ENCODE measurements at regions not wholly inside any gene's neighbourhood (a gene's known extent, or its start where the extent isn't known, plus 50 kb on each side); places are given as distances from the start of the nearest gene placed in this dataset.

DNA sequence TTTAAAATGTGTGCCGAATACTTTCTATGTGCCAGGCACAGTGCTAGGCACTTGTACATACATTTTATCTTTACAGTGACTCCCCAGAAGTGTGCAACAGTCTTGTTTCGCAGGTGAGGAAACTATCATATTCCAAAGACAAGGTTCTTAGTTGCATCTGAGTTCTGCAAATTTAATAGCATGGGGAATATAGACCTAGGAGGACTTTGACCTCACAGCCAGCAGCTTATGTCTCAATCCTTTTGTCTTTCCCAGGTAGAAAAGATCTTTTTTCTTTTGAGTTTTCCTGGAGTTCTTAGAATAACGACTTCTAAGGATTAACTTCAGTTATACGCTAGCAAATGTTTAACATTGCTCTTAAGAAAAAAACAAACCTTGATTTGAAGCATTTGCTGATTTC, 482.8 kb upstream of the ZMIZ1 start:
- CTCF ChIA-PET, result no interaction called here
- Mint-ChIP-seq H3K36me3 (no peaks in the 10 kb centered on the region), H3K27me3 (no peaks in the 10 kb centered on the region), H3K4me3 (no peak overlapping the region), H3K4me1 (no peaks in the 10 kb centered on the region), H3K9me3 (no peaks in the 10 kb centered on the region), H3K27ac (no peak overlapping the region)
- POLR2A ChIA-PET, result no interaction called here
- Histone ChIP-seq H3K4me3 (ENCODE audit: low read length) (no peak overlapping the region), H3K4me1 (ENCODE audit: control insufficient read depth in 2 of 2, insufficient read depth in 2 of 2, low read length in 2 of 2) (no peaks in the 10 kb centered on the region), H3K27me3 (ENCODE audit: control insufficient read depth in 2 of 2, insufficient read depth in 2 of 2, low read length in 2 of 2) (no peaks in the 10 kb centered on the region), H3K9me3 (ENCODE audit: control insufficient read depth in 2 of 3, low read length in 3 of 3) (no peaks in the 10 kb centered on the region), H3K27ac (ENCODE audit: low read depth, low read length) (no peak overlapping the region), H3K36me3 (ENCODE audit: control insufficient read depth in 2 of 3, insufficient read depth in 3 of 3, low read length in 3 of 3) (no peaks in the 10 kb centered on the region)
- DNase-seq, result no peak
- no peak for ATAC-seq
- intact Hi-C loops (cut with micrococcal nuclease), result loop anchor here in 1 of 2 donors (10.0 kb wide), 1 partner anchor 609 kb away; no protein-coding TSS in a partner anchor

DNA sequence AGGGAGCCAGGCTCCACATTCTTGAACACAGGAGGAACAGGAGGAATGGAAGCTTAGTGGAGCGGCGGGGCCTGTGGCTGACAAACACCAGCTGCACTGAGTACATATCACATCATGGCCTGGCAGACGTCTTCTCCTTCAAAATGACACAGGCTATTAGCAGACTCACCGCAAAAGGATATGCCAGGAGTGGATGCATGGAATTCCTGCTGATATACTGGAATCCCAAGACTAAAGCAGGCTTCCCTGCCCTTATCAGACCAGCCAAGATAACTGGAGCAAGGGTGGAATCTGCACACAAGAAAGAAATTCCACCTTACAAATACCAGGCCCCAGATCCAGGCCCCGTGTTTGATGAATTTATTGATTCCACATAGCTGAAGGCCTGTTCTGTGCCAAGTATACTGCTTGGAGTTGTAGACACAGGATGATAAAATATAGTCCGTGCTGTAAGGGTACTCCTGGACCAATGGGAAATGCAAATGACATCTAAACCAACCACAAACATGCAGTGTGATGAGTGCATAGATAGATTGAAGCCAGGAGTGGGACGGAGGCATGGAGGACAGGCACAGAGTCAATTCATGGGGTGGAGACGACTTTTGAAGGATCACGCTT, 480.5 kb upstream of the ZMIZ1 start:
- Mint-ChIP-seq H3K4me3 (no peak overlapping the region), H3K27me3 (peaks cover 0 to 5% (median 0%) of the 10 kb centered on the region in 5 donors), H3K36me3 (no peaks in the 10 kb centered on the region), H3K27ac (no peak overlapping the region), H3K4me1 (no peaks in the 10 kb centered on the region), H3K9me3 (no peaks in the 10 kb centered on the region)
- Histone ChIP-seq H3K27me3 (ENCODE audit: control insufficient read depth in 2 of 2, insufficient read depth in 2 of 2, low read length in 2 of 2) (no peaks in the 10 kb centered on the region), H3K4me1 (ENCODE audit: control insufficient read depth in 2 of 2, insufficient read depth in 2 of 2, low read length in 2 of 2) (no peaks in the 10 kb centered on the region), H3K27ac (ENCODE audit: low read depth, low read length) (no peak overlapping the region), H3K4me3 (ENCODE audit: low read length) (no peak overlapping the region), H3K36me3 (ENCODE audit: control insufficient read depth in 2 of 3, insufficient read depth in 3 of 3, low read length in 3 of 3) (no peaks in the 10 kb centered on the region), H3K9me3 (ENCODE audit: control insufficient read depth in 2 of 3, low read length in 3 of 3) (no peaks in the 10 kb centered on the region)
- ChIA-PET CTCF (interaction anchor here (0.6 kb wide), 1 partner anchor 90 kb away, joined by 3 read pairs; no protein-coding TSS in a partner anchor), POLR2A (no interaction called here)
- no peak for ATAC-seq
- intact Hi-C loops (cut with micrococcal nuclease), result loop anchor here in 1 of 2 donors (10.0 kb wide), 1 partner anchor 606 kb away; no protein-coding TSS in a partner anchor
- no peak for DNase-seq

DNA sequence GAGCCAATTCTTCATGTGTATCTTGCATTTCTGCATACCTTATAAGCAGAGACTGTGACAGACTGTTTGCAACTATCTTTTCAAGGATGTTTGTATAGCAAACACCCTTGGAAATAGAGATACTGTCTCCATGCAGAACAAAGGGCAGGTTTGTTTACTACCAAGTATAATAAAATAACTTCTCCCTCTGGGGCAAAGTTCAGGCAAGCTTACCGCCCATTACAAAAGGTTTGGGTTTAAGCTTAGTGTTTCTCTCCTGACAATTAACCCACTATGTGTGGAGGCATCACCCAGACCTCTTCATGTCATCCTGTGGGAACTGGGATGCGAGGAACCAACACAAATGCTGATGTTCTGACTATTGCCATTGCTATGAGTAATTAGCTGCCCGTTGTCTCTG, 479.1 kb upstream of the ZMIZ1 start:
- Mint-ChIP-seq H3K36me3 (no peaks in the 10 kb centered on the region), H3K27ac (no peak overlapping the region), H3K4me3 (no peak overlapping the region), H3K27me3 (peaks cover 0 to 5% (median 0%) of the 10 kb centered on the region in 5 donors), H3K9me3 (no peaks in the 10 kb centered on the region), H3K4me1 (no peaks in the 10 kb centered on the region)
- no peak overlapping the region for H3K27ac ChIP-seq (ENCODE audit: low read depth, low read length)
- ATAC-seq (no peak), DNase-seq (no peak)
- intact Hi-C loops (cut with micrococcal nuclease), result loop anchor here in 1 of 2 donors (10.0 kb wide), 1 partner anchor 605 kb away; no protein-coding TSS in a partner anchor
- no peak overlapping the region for H3K4me3 ChIP-seq (ENCODE audit: low read length)
- no peaks in the 10 kb centered on the region for H3K9me3 ChIP-seq (ENCODE audit: control insufficient read depth in 2 of 3, low read length in 3 of 3)
- ChIA-PET POLR2A (no interaction called here), CTCF (no interaction called here)
- H3K27me3 ChIP-seq (ENCODE audit: control insufficient read depth in 2 of 2, insufficient read depth in 2 of 2, low read length in 2 of 2), result no peaks in the 10 kb centered on the region
- no peaks in the 10 kb centered on the region for H3K4me1 ChIP-seq (ENCODE audit: control insufficient read depth in 2 of 2, insufficient read depth in 2 of 2, low read length in 2 of 2)
- no peaks in the 10 kb centered on the region for H3K36me3 ChIP-seq (ENCODE audit: control insufficient read depth in 2 of 3, insufficient read depth in 3 of 3, low read length in 3 of 3)

DNA sequence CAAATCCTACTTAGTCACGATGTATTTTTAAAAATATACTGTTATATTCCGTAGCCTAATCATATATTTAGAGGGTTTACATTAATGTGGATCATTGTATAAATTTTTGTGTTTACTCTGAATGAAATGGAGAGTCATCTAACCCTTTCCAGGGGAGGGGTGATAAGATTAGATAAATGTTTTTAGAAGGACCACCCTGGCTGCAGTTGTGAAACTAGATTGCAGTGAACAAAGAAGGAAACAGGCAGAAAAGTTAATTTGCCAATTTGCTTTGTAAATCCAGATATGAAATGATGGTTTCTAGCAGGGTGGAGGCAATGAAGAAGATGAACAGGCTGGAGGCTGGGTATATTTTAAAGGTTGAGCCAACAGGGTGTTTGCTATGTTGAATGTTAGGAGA, 477.7 kb upstream of the ZMIZ1 start:
- Histone ChIP-seq H3K4me1 (ENCODE audit: control insufficient read depth in 2 of 2, insufficient read depth in 2 of 2, low read length in 2 of 2) (no peaks in the 10 kb centered on the region), H3K27ac (ENCODE audit: low read depth, low read length) (no peak overlapping the region), H3K27me3 (ENCODE audit: control insufficient read depth in 2 of 2, insufficient read depth in 2 of 2, low read length in 2 of 2) (no peaks in the 10 kb centered on the region), H3K4me3 (ENCODE audit: low read length) (no peak overlapping the region), H3K9me3 (ENCODE audit: control insufficient read depth in 2 of 3, low read length in 3 of 3) (no peaks in the 10 kb centered on the region), H3K36me3 (ENCODE audit: control insufficient read depth in 2 of 3, insufficient read depth in 3 of 3, low read length in 3 of 3) (no peaks in the 10 kb centered on the region)
- Mint-ChIP-seq H3K9me3 (no peaks in the 10 kb centered on the region), H3K27me3 (peaks cover 0 to 5% (median 0%) of the 10 kb centered on the region in 5 donors), H3K36me3 (no peaks in the 10 kb centered on the region), H3K4me3 (no peak overlapping the region), H3K27ac (no peak overlapping the region), H3K4me1 (no peaks in the 10 kb centered on the region)
- DNase-seq (no peak), ATAC-seq (no peak)
- intact Hi-C loops (cut with micrococcal nuclease), result no loop called here
- ChIA-PET POLR2A (no interaction called here), CTCF (no interaction called here)

GRCh38 chr10:78594559-78595268, 474.1 kb upstream of the ZMIZ1 start:
- Mint-ChIP-seq H3K27ac (no peak overlapping the region), H3K4me1 (no peaks in the 10 kb centered on the region), H3K9me3 (no peaks in the 10 kb centered on the region), H3K4me3 (no peak overlapping the region), H3K36me3 (no peaks in the 10 kb centered on the region), H3K27me3 (peaks cover 0 to 5% (median 0%) of the 10 kb centered on the region in 5 donors)
- POLR2A ChIA-PET, result no interaction called here
- H3K4me1 ChIP-seq (ENCODE audit: control insufficient read depth in 2 of 2, insufficient read depth in 2 of 2, low read length in 2 of 2), result no peaks in the 10 kb centered on the region
- H3K27ac ChIP-seq (ENCODE audit: low read depth, low read length), result no peak overlapping the region
- H3K9me3 ChIP-seq (ENCODE audit: control insufficient read depth in 2 of 3, low read length in 3 of 3), result no peaks in the 10 kb centered on the region
- no peak overlapping the region for H3K4me3 ChIP-seq (ENCODE audit: low read length)
- intact Hi-C loops (cut with micrococcal nuclease), result no loop called here
- CTCF ChIA-PET, result no interaction called here
- H3K27me3 ChIP-seq (ENCODE audit: control insufficient read depth in 2 of 2, insufficient read depth in 2 of 2, low read length in 2 of 2), result no peaks in the 10 kb centered on the region
- no peaks in the 10 kb centered on the region for H3K36me3 ChIP-seq (ENCODE audit: control insufficient read depth in 2 of 3, insufficient read depth in 3 of 3, low read length in 3 of 3)
- no peak for DNase-seq
- no peak for ATAC-seq

GRCh38 chr10:78595269-78595619, 473.5 kb upstream of the ZMIZ1 start:
- H3K27me3 ChIP-seq (ENCODE audit: control insufficient read depth in 2 of 2, insufficient read depth in 2 of 2, low read length in 2 of 2), result no peaks in the 10 kb centered on the region
- H3K27ac ChIP-seq (ENCODE audit: low read depth, low read length), result no peak overlapping the region
- DNase-seq (no peak), ATAC-seq (no peak)
- ChIA-PET POLR2A (no interaction called here), CTCF (no interaction called here)
- H3K4me3 ChIP-seq (ENCODE audit: low read length), result no peak overlapping the region
- H3K4me3 Mint-ChIP-seq, result no peak overlapping the region
- H3K27ac Mint-ChIP-seq, result no peak overlapping the region
- no peaks in the 10 kb centered on the region for H3K36me3 ChIP-seq (ENCODE audit: control insufficient read depth in 2 of 3, insufficient read depth in 3 of 3, low read length in 3 of 3)
- H3K27me3 Mint-ChIP-seq, result peaks cover 0 to 5% (median 0%) of the 10 kb centered on the region in 5 donors
- H3K4me1 ChIP-seq (ENCODE audit: control insufficient read depth in 2 of 2, insufficient read depth in 2 of 2, low read length in 2 of 2), result no peaks in the 10 kb centered on the region
- H3K9me3 ChIP-seq (ENCODE audit: control insufficient read depth in 2 of 3, low read length in 3 of 3), result no peaks in the 10 kb centered on the region
- H3K4me1 Mint-ChIP-seq, result no peaks in the 10 kb centered on the region
- H3K36me3 Mint-ChIP-seq, result no peaks in the 10 kb centered on the region
- intact Hi-C loops (cut with micrococcal nuclease), result no loop called here
- H3K9me3 Mint-ChIP-seq, result no peaks in the 10 kb centered on the region

GRCh38 chr10:78596556-78596955, 472.2 kb upstream of the ZMIZ1 start:
- no peaks in the 10 kb centered on the region for H3K36me3 Mint-ChIP-seq
- Histone ChIP-seq H3K36me3 (ENCODE audit: control insufficient read depth in 2 of 3, insufficient read depth in 3 of 3, low read length in 3 of 3) (no peaks in the 10 kb centered on the region), H3K27me3 (ENCODE audit: control insufficient read depth in 2 of 2, insufficient read depth in 2 of 2, low read length in 2 of 2) (no peaks in the 10 kb centered on the region), H3K4me1 (ENCODE audit: control insufficient read depth in 2 of 2, insufficient read depth in 2 of 2, low read length in 2 of 2) (no peaks in the 10 kb centered on the region), H3K4me3 (ENCODE audit: low read length) (no peak overlapping the region), H3K9me3 (ENCODE audit: control insufficient read depth in 2 of 3, low read length in 3 of 3) (no peaks in the 10 kb centered on the region), H3K27ac (ENCODE audit: low read depth, low read length) (no peak overlapping the region)
- CTCF ChIA-PET, result no interaction called here
- intact Hi-C loops (cut with micrococcal nuclease), result no loop called here
- peaks cover 0 to 3% (median 0%) of the 10 kb centered on the region in 5 donors for H3K27me3 Mint-ChIP-seq
- no peak overlapping the region for H3K27ac Mint-ChIP-seq
- POLR2A ChIA-PET, result no interaction called here
- DNase-seq (no peak), ATAC-seq (no peak)
- peaks cover 0 to 2% (median 0%) of the 10 kb centered on the region in 7 donors for H3K4me1 Mint-ChIP-seq
- no peak overlapping the region for H3K4me3 Mint-ChIP-seq
- no peaks in the 10 kb centered on the region for H3K9me3 Mint-ChIP-seq

All from naive thymus-derived CD4-positive, alpha-beta T cell (primary cell).